GM10248 (cell line): ENCODE measurements at regions not wholly inside any gene's neighbourhood (a gene's known extent, or its start where the extent isn't known, plus 50 kb on each side); places are given as distances from the start of the nearest gene placed in this dataset.
"Not testable (repeated sequence)": the region's sequence is repeated elsewhere in the genome, so short reads cannot be mapped to it uniquely, and the experiment has no call there.

Experiments used
- CTCF ChIA-PET: fragments of 300-600 bp; sonication (Branson Sonifier 250); formaldehyde crosslinking; extraction: SDS; loops from one replicate; lab custom pipeline; 2021; ENCODE audit warnings: antibody characterized with exemption; lab: Yijun Ruan, JAX
- POLR2A ChIA-PET: fragments of 350-650 bp; sonication (Branson Sonifier 250); formaldehyde crosslinking; extraction: SDS; loops from one replicate; lab custom pipeline; 2020; ENCODE audit warnings: antibody characterized with exemption; lab: Yijun Ruan, JAX
- DNase-seq: peaks from one replicate; pipeline ENCODE4 v3.0.0; 2012; ENCODE audit errors: extremely low spot score
- TF ChIP-seq, protein P1 (sequence below): IDR thresholded peaks from 2 replicates; pipeline ENCODE4 v1.5.1; 2012; ENCODE audit warnings: mild to moderate bottlenecking, low read depth; ENCODE audit errors: extremely low read depth, missing control alignments, control extremely low read depth

GRCh38 chrX:45513042-45513441, 312.4 kb upstream of the DIPK2B start:
- CTCF ChIA-PET, result no interaction called here
- DNase-seq, result no peak

DNA sequence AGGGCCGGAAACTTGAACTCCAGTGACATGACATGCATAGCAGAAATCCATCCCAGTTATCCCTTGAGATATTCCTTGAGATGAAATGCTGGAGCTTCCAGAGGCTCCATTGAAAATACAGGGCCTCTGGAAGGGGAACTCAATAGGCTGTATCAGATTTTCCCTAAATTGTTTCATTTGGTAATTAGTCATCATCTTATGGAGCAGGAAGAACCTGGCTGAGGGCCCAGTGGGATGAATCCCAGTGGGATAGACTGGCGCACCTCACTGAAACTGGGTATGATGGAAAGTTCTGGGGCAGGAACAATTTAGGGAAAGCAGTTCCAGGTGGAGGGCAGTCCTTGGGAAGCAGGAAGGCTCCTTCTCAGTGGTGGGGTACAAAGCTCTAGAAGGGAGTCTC, 307.8 kb upstream of the DIPK2B start:
- ChIA-PET POLR2A (no interaction called here), CTCF (no interaction called here)
- no peak for DNase-seq
- TF ChIP-seq, protein P1, sequence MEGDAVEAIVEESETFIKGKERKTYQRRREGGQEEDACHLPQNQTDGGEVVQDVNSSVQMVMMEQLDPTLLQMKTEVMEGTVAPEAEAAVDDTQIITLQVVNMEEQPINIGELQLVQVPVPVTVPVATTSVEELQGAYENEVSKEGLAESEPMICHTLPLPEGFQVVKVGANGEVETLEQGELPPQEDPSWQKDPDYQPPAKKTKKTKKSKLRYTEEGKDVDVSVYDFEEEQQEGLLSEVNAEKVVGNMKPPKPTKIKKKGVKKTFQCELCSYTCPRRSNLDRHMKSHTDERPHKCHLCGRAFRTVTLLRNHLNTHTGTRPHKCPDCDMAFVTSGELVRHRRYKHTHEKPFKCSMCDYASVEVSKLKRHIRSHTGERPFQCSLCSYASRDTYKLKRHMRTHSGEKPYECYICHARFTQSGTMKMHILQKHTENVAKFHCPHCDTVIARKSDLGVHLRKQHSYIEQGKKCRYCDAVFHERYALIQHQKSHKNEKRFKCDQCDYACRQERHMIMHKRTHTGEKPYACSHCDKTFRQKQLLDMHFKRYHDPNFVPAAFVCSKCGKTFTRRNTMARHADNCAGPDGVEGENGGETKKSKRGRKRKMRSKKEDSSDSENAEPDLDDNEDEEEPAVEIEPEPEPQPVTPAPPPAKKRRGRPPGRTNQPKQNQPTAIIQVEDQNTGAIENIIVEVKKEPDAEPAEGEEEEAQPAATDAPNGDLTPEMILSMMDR, result no peak

More at GRCh38 chrX:45513042-45513441, 312.4 kb upstream of the DIPK2B start:
- POLR2A ChIA-PET, result no interaction called here
- TF ChIP-seq, protein P1, result no peak

- TF ChIP-seq, protein P1, result no peak
- DNase-seq, result no peak
- CTCF ChIA-PET, result no interaction called here
- POLR2A ChIA-PET, result no interaction called here
These were observed 305.6 kb upstream of the DIPK2B start for GRCh38 chrX:45506149-45506730.

DNA sequence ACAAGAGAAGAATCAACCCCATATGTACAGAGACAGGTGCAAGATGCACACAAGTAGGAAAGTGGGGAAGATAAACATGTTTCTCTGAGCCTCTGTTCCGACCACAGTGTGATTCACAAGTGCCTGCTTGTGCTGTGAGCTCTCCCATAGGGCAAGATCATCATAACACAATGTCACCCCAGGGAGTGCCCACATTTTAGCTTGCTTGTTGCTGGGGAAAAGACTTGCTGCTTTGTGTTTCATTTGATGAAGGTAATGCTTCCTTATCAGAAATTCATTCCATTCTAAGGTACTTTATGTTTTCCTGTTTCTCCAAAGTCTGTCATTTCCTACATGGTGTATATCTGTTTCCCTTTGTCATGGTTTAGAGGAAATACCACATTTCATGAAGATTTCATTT, 304.5 kb upstream of the DIPK2B start:
- POLR2A ChIA-PET, result no interaction called here
- no peak for DNase-seq
- TF ChIP-seq, protein P1, result no peak
- CTCF ChIA-PET, result no interaction called here

DNA sequence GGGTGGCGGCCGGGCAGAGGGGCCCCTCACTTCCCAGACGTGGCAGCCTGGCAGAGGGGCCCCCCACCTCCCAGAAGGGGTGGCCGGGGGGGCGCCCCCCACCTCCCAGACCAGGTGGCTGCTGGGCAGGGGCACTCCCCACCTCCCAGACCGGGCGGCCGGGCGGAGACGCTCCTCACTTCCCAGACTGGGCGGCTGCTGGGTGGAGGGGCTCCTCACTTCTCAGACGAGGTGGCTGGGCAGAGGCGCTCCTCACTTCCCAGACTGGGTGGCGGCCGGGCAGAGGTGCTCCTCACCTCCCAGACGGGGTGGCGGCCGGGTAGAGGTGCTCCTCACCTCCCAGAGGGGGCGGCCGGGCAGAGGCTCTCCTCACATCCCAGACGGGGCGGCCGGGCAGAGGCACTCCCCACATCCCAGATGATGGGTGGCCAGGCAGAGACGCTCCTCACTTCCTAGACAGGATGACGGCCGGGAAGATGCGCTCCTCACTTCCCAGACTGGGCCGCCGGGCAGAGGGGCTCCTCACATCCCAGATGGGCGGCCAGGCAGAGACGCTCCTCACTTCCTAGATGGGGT, 303.2 kb upstream of the DIPK2B start:
- POLR2A ChIA-PET, DNase-seq, CTCF ChIA-PET: not testable (repeated sequence)

- ChIA-PET CTCF (no interaction called here), POLR2A (no interaction called here)
- TF ChIP-seq, protein P1, result no peak
- DNase-seq, result no peak
These were observed 301.7 kb upstream of the DIPK2B start for GRCh38 chrX:45502396-45502795.

DNA sequence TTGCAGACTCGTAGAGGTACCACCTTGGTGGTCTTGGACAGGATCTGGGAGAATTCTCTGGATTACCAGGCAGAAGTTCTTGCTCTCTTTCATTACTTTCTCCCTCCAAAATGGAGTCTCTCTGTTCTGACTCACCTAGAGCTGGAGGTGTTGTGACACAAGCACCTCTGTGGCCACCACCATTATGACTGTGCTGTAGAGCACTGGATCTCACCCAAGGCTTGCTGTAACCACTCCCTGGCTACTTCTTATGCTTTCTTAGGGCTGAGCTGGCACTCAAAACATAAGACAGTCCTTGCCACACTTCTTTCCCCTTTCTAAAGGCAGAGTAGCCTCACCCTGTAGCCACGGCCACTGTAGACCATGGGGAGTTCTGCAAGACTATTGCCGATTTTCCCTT, 296.6 kb upstream of the DIPK2B start:
- POLR2A ChIA-PET, result no interaction called here
- TF ChIP-seq, protein P1, result no peak
- DNase-seq, result no peak
- CTCF ChIA-PET, result no interaction called here
